WTC11 (cell line): ENCODE measurements at regions not wholly inside any gene's neighbourhood (a gene's known extent, or its start where the extent isn't known, plus 50 kb on each side); places are given as distances from the start of the nearest gene placed in this dataset.

Experiments used
- ATAC-seq: fragments of 200-7000 bp; cut with Tn5 transposase; 2 replicates; pipeline ENCODE4 v1.10.0; 2021; ENCODE audit warnings: mild to moderate bottlenecking, moderate library complexity
- CTCF ChIA-PET: fragments of 300-600 bp; sonication (Branson Sonifier 250); formaldehyde crosslinking; loops from one replicate; lab custom pipeline; 2021; ENCODE audit warnings: antibody characterized with exemption; lab: Charles Lee
- POLR2A ChIA-PET: fragments of 350-600 bp; sonication (Branson Sonifier 250); formaldehyde crosslinking; loops from one replicate; lab custom pipeline; 2021; ENCODE audit warnings: antibody characterized with exemption; lab: Charles Lee
- DNase-seq: peaks from one replicate; pipeline ENCODE4 v3.0.0; 2021; ENCODE audit warnings: low spot score
- H3K27ac Mint-ChIP-seq: 2 replicates; pipeline ENCODE4 v1.8.0; 2021; ENCODE audit warnings: mixed read lengths
- H3K27me3 Mint-ChIP-seq: 2 replicates; pipeline ENCODE4 v1.8.0; 2021; ENCODE audit warnings: low read depth, mild to moderate bottlenecking, moderate library complexity, mixed read lengths
- H3K36me3 Mint-ChIP-seq: 2 replicates; pipeline ENCODE4 v1.8.0; 2021; ENCODE audit warnings: mixed read lengths
- H3K4me1 Mint-ChIP-seq: 2 replicates; pipeline ENCODE4 v1.8.0; 2022; ENCODE audit warnings: mixed read lengths
- H3K4me3 Mint-ChIP-seq: 2 replicates; pipeline ENCODE4 v1.8.0; 2021; ENCODE audit warnings: mild to moderate bottlenecking, moderate library complexity, mixed read lengths
- H3K9me3 Mint-ChIP-seq: 2 replicates; pipeline ENCODE4 v1.8.0; 2021; ENCODE audit warnings: mixed read lengths
- AFF4 ChIP-seq: sonication (generic); formaldehyde crosslinking; IDR thresholded peaks from 2 replicates; pipeline ENCODE4 v1.8.1; 2023; ENCODE audit warnings: mild to moderate bottlenecking, missing genetic modification reagents, borderline replicate concordance
- ATF3 ChIP-seq: sonication (generic); formaldehyde crosslinking; conservative IDR thresholded peaks from 2 replicates; pipeline ENCODE4 v1.8.1; 2022; ENCODE audit warnings: mild to moderate bottlenecking, missing genetic modification reagents
- ATF6 ChIP-seq: sonication (generic); formaldehyde crosslinking; IDR thresholded peaks from 2 replicates; pipeline ENCODE4 v1.8.1; 2023; ENCODE audit warnings: mild to moderate bottlenecking, missing genetic modification reagents
- CREB1 ChIP-seq: sonication (generic); formaldehyde crosslinking; IDR thresholded peaks from 2 replicates; pipeline ENCODE4 v1.8.0; 2023; ENCODE audit warnings: mild to moderate bottlenecking, missing genetic modification reagents
- E2F4 ChIP-seq: sonication (generic); formaldehyde crosslinking; IDR thresholded peaks from 2 replicates; pipeline ENCODE4 v1.8.1; 2022; ENCODE audit warnings: low read depth, mild to moderate bottlenecking, moderate library complexity, missing genetic modification reagents, borderline replicate concordance
- E2F5 ChIP-seq: sonication (generic); formaldehyde crosslinking; IDR thresholded peaks from 2 replicates; pipeline ENCODE4 v1.8.1; 2022; ENCODE audit warnings: mild to moderate bottlenecking, moderate library complexity, missing genetic modification reagents
- ERG ChIP-seq: fragments of 250-450 bp; sonication (Bioruptor Pico); IDR thresholded peaks from 2 replicates; pipeline ENCODE4 v1.8.0; 2021; ENCODE audit warnings: mild to moderate bottlenecking
- FOXP1 ChIP-seq: sonication (generic); formaldehyde crosslinking; IDR thresholded peaks from 2 replicates; pipeline ENCODE4 v1.8.0; 2022; ENCODE audit warnings: missing genetic modification reagents, mild to moderate bottlenecking, moderate library complexity, borderline replicate concordance
- JUN ChIP-seq: sonication (generic); formaldehyde crosslinking; IDR thresholded peaks from 2 replicates; pipeline ENCODE4 v1.8.0; 2023; ENCODE audit warnings: mild to moderate bottlenecking, missing genetic modification reagents
- MAX ChIP-seq: sonication (generic); formaldehyde crosslinking; IDR thresholded peaks from 2 replicates; pipeline ENCODE4 v1.8.0; 2022; ENCODE audit warnings: mild to moderate bottlenecking, missing genetic modification reagents
- MLX ChIP-seq: sonication (generic); formaldehyde crosslinking; IDR thresholded peaks from 2 replicates; pipeline ENCODE4 v1.8.1; 2023; ENCODE audit warnings: mild to moderate bottlenecking, missing genetic modification reagents, moderate library complexity
- NFATC4 ChIP-seq: fragments of 250-450 bp; sonication (Bioruptor Pico); IDR thresholded peaks from 2 replicates; pipeline ENCODE4 v1.9.0; 2021; ENCODE audit warnings: mild to moderate bottlenecking
- NFYB ChIP-seq: sonication (generic); formaldehyde crosslinking; conservative IDR thresholded peaks from 2 replicates; pipeline ENCODE4 v1.8.0; 2022; ENCODE audit warnings: low read depth, missing genetic modification reagents
- NR3C1 ChIP-seq: sonication (generic); formaldehyde crosslinking; conservative IDR thresholded peaks from 2 replicates; pipeline ENCODE4 v1.8.1; 2023; ENCODE audit warnings: low read depth, mild to moderate bottlenecking, missing genetic modification reagents
- PREB ChIP-seq: sonication (generic); formaldehyde crosslinking; IDR thresholded peaks from 2 replicates; pipeline ENCODE4 v1.8.1; 2022; ENCODE audit warnings: mild to moderate bottlenecking, missing genetic modification reagents, moderate library complexity, borderline replicate concordance
- RORB ChIP-seq: fragments of 250-450 bp; sonication (Bioruptor Pico); IDR thresholded peaks from 2 replicates; pipeline ENCODE4 v1.9.0; 2021; ENCODE audit warnings: mild to moderate bottlenecking
- SMAD3 ChIP-seq: sonication (generic); formaldehyde crosslinking; IDR thresholded peaks from 2 replicates; pipeline ENCODE4 v1.8.0; 2022; ENCODE audit warnings: missing genetic modification reagents, mild to moderate bottlenecking, borderline replicate concordance
- ZNF121 ChIP-seq: sonication (generic); formaldehyde crosslinking; IDR thresholded peaks from 2 replicates; pipeline ENCODE4 v1.8.0; 2023; ENCODE audit warnings: missing genetic modification reagents
- ZNF138 ChIP-seq: sonication (generic); formaldehyde crosslinking; conservative IDR thresholded peaks from 2 replicates; pipeline ENCODE4 v1.8.1; 2022; ENCODE audit warnings: mild to moderate bottlenecking, moderate library complexity, missing genetic modification reagents
- ZNF219 ChIP-seq: sonication (generic); formaldehyde crosslinking; IDR thresholded peaks from 2 replicates; pipeline ENCODE4 v1.8.0; 2023; ENCODE audit warnings: missing genetic modification reagents, mild to moderate bottlenecking, borderline replicate concordance
- ZNF281 ChIP-seq: sonication (generic); formaldehyde crosslinking; IDR thresholded peaks from 2 replicates; pipeline ENCODE4 v1.8.0; 2023; ENCODE audit warnings: mild to moderate bottlenecking, missing genetic modification reagents

- no peak for TF ChIP-seq AFF4 (CRISPR knock-in tag)
- no peak for TF ChIP-seq NR3C1 (CRISPR knock-in tag)
- TF ChIP-seq ZNF121: no peak
- no peak for TF ChIP-seq NFATC4
- no peak for TF ChIP-seq JUN
- no peak for TF ChIP-seq FOXP1 (CRISPR knock-in tag)
- no peak for TF ChIP-seq MAX (CRISPR knock-in tag)
- no peak for TF ChIP-seq ERG (CRISPR knock-in tag)
- TF ChIP-seq PREB: no peak
- TF ChIP-seq RORB (CRISPR knock-in tag): no peak
Measured at GRCh38 chr18:25737710-25738311, 352.6 kb downstream of the SS18 start (continued).

- POLR2A ChIA-PET: interaction anchor here (0.7 kb wide), 1 partner anchor 147 kb away, joined by 3 read pairs; no protein-coding TSS in a partner anchor
- DNase-seq (no peak), ATAC-seq (no peak)
- H3K4me1 Mint-ChIP-seq: peaks cover 49% of the 10 kb centered on the region
- H3K27ac Mint-ChIP-seq: no peak overlapping the region
- H3K27me3 Mint-ChIP-seq: peaks cover 84% of the 10 kb centered on the region
- CTCF ChIA-PET: no interaction called here
- H3K4me3 Mint-ChIP-seq: no peak overlapping the region
- H3K36me3 Mint-ChIP-seq: peaks cover under 1% of the 10 kb centered on the region; the same call in 1 of the 2 replicates
- peaks cover under 1% of the 10 kb centered on the region; the same call in 1 of the 2 replicates for H3K9me3 Mint-ChIP-seq
- no peak for TF ChIP-seq ATF6 (CRISPR knock-in tag)
- TF ChIP-seq E2F4 (CRISPR knock-in tag): no peak
- no peak for TF ChIP-seq CREB1
- no peak for TF ChIP-seq ZNF219 (CRISPR knock-in tag)
- TF ChIP-seq E2F5 (CRISPR knock-in tag): no peak
- TF ChIP-seq NFYB (CRISPR knock-in tag): no peak
- TF ChIP-seq ZNF138: no peak
- no peak for TF ChIP-seq RORB (CRISPR knock-in tag)
- no peak for TF ChIP-seq MLX (CRISPR knock-in tag)
- no peak for TF ChIP-seq SMAD3
- no peak for TF ChIP-seq ZNF281 (CRISPR knock-in tag)
- TF ChIP-seq ATF3: no peak
Measured at GRCh38 chr18:25736516-25736915, 353.9 kb downstream of the SS18 start.
